ENCODE measurements at regions not wholly inside any gene's neighbourhood (a gene's known extent, or its start where the extent isn't known, plus 50 kb on each side); places are given as distances from the start of the nearest gene placed in this dataset.

DNA sequence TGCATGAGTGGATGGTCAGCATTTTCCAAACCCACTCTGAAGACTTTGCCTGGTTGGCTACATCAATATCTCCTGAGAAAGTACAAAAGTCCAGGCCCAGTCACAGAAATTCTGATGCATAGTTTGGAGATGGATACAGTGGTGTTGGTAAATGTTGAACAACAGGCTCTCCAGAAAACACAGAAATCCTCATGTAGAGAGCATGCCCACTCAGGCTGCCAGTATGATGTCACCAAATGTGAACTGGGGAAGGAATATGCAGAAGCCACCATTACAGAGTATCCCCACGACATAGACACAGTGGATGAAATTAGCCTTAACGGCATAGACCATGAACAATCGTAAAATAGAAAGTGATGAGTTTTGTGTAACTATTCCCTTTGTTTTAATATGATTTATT, 97.1 kb upstream of the NXT1 start:
- H3K36me3 Mint-ChIP-seq (ENCODE audit: low read depth): no peaks in the 10 kb centered on the region
- TF ChIP-seq, protein P1, sequence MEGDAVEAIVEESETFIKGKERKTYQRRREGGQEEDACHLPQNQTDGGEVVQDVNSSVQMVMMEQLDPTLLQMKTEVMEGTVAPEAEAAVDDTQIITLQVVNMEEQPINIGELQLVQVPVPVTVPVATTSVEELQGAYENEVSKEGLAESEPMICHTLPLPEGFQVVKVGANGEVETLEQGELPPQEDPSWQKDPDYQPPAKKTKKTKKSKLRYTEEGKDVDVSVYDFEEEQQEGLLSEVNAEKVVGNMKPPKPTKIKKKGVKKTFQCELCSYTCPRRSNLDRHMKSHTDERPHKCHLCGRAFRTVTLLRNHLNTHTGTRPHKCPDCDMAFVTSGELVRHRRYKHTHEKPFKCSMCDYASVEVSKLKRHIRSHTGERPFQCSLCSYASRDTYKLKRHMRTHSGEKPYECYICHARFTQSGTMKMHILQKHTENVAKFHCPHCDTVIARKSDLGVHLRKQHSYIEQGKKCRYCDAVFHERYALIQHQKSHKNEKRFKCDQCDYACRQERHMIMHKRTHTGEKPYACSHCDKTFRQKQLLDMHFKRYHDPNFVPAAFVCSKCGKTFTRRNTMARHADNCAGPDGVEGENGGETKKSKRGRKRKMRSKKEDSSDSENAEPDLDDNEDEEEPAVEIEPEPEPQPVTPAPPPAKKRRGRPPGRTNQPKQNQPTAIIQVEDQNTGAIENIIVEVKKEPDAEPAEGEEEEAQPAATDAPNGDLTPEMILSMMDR (IDR thresholded peaks at IDR 0.05): no peak
- no peak for DNase-seq (ENCODE audit: low spot score)
- no peak overlapping the region for H3K27ac Mint-ChIP-seq (ENCODE audit: unreplicated experiment)
- peaks cover 2% of the 10 kb centered on the region for H3K27me3 Mint-ChIP-seq (ENCODE audit: low read depth)
- H3K4me3 Mint-ChIP-seq (ENCODE audit: unreplicated experiment): no peak overlapping the region
- peaks cover 33% of the 10 kb centered on the region for H3K4me1 Mint-ChIP-seq (ENCODE audit: low read depth)
- H3K9me3 Mint-ChIP-seq (ENCODE audit: low read depth): no peaks in the 10 kb centered on the region

DNA sequence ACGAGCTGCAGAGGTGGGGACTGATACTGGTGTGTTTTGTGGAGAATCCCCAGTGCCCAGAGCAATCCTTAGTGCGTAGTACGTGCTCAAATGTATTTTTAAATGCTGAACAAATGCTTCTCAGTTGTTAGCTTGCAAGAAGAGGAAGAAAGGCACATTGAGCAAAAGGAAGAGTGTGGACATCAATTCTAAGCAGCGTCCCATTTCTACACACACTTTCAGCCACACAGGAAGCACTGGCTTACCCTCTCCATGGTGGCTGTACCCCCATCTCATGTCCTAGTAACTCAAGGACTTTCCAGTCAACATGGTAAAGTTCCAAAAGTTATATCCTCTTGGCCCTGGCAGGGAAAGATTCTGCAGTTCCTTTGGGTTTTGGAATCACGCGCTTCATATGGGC, 98.8 kb upstream of the NXT1 start:
- peaks cover 2% of the 10 kb centered on the region for H3K27me3 Mint-ChIP-seq (ENCODE audit: low read depth)
- H3K36me3 Mint-ChIP-seq (ENCODE audit: low read depth): no peaks in the 10 kb centered on the region
- H3K4me3 Mint-ChIP-seq (ENCODE audit: unreplicated experiment): no peak overlapping the region
- H3K9me3 Mint-ChIP-seq (ENCODE audit: low read depth): no peaks in the 10 kb centered on the region
- H3K4me1 Mint-ChIP-seq (ENCODE audit: low read depth): peaks cover 19% of the 10 kb centered on the region
- DNase-seq (ENCODE audit: low spot score): no peak
- H3K27ac Mint-ChIP-seq (ENCODE audit: unreplicated experiment): no peak overlapping the region
- TF ChIP-seq, protein P1 (IDR thresholded peaks at IDR 0.05): no peak

DNA sequence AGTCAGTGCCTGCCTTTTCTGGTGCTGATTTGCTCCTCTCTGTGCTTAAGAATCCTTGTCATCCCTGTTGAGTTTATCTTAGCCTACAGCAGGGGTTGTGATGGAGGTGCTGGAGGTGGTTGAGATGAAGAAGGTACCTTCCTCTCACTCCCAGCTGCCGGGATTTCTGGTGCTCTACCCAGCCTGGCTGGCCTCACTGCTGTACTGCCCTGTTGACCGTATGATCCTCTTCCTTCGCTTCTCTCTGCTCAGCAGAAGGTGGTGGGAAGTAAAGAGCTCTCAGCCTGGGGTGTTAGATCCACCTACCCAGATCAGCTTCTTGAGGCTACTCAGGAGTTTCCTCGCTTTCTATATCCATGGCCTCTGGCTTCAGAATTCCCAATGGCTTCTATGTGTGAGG, 101.0 kb upstream of the NXT1 start:
- Mint-ChIP-seq H3K4me1 (ENCODE audit: low read depth) (peaks cover 11% of the 10 kb centered on the region), H3K27ac (ENCODE audit: unreplicated experiment) (no peak overlapping the region), H3K36me3 (ENCODE audit: low read depth) (no peaks in the 10 kb centered on the region), H3K27me3 (ENCODE audit: low read depth) (peaks cover 2% of the 10 kb centered on the region), H3K4me3 (ENCODE audit: unreplicated experiment) (no peak overlapping the region), H3K9me3 (ENCODE audit: low read depth) (no peaks in the 10 kb centered on the region)
- TF ChIP-seq, protein P1 (IDR thresholded peaks at IDR 0.05): no peak
- no peak for DNase-seq (ENCODE audit: low spot score)

DNA sequence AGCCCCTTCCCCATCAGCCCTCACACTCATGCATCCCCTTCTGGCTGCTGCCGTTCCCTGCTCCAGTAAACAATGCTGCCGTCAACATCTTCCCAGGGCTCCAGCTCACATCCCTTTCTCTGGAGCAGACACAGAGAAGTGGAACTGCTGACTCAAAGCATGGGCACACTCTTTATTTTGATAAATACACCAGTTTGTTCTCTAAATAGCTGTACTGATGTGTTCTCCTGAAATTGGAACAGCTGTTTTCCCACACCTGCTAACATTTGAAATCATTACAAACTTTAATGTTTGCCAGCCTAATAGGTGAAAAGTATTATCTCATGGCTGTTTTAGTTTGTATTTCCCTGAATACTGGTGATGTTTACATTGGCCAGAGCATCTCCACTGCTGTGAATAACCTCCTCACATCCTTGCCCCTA, 102.1 kb upstream of the NXT1 start:
- H3K36me3 Mint-ChIP-seq (ENCODE audit: low read depth): no peaks in the 10 kb centered on the region
- peaks cover 11% of the 10 kb centered on the region for H3K4me1 Mint-ChIP-seq (ENCODE audit: low read depth)
- DNase-seq (ENCODE audit: low spot score): no peak
- TF ChIP-seq, protein P1 (IDR thresholded peaks at IDR 0.05): no peak
- H3K27me3 Mint-ChIP-seq (ENCODE audit: low read depth): peaks cover 2% of the 10 kb centered on the region
- no peak overlapping the region for H3K4me3 Mint-ChIP-seq (ENCODE audit: unreplicated experiment)
- peak overlapping the region; percentile 65 for H3K27ac Mint-ChIP-seq (ENCODE audit: unreplicated experiment)
- H3K9me3 Mint-ChIP-seq (ENCODE audit: low read depth): no peaks in the 10 kb centered on the region

DNA sequence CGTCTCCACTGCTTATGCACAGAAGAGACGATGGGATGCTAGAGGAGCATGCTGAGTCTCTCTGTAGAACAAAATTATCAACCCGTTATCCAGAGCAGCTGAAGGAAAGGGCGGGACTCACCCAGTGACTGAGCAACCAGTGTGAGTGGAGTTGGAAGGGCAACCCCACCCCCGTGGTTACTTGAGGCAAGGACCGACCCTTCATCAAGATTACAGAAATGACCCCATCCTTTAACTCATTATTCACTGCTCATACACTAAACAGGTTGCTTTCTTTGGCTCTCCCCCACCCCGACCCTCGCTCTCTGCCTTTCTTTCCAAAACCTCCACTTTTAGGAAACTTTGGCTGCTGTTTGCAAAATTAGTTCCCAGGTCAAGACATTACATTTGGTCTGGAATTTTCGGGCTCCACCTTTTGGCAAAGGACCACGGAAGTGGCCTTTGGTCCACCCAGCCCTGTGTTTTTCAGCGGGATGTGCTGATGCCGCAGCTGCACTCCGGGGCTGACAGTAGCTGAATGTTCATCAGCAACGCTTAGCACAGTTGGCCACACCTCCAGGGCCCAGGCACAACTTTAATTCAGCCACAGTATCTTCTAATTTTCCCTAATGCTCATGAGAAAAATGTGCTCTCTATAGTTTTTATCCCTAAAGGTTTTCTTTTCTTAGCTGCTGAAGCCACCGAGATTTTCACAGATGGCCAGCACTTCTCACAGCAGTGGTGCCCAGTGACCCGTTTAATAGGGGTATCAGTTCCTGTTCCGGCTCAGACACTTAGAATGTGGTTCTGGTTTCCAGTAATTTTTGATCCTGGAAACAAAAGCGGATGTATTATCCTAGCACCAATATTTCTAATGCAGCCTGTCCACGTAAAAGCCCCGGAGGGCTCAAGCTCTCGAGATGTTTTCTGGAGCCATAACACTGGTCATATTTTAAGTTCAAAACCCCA, 103.6 kb upstream of the NXT1 start:
- no peak overlapping the region for H3K27ac Mint-ChIP-seq (ENCODE audit: unreplicated experiment)
- peaks cover 11% of the 10 kb centered on the region for H3K4me1 Mint-ChIP-seq (ENCODE audit: low read depth)

More for the DNA sequence above, 103.6 kb upstream of the NXT1 start:
- Mint-ChIP-seq H3K9me3 (ENCODE audit: low read depth) (no peaks in the 10 kb centered on the region), H3K27me3 (ENCODE audit: low read depth) (peaks cover under 1% of the 10 kb centered on the region), H3K4me3 (ENCODE audit: unreplicated experiment) (no peak overlapping the region), H3K36me3 (ENCODE audit: low read depth) (no peaks in the 10 kb centered on the region)
- DNase-seq (ENCODE audit: low spot score): no peak
- TF ChIP-seq, protein P1 (IDR thresholded peaks at IDR 0.05): no peak

All from chondrocyte (in vitro differentiated cells).